IMR-90 (cell line): ENCODE measurements at regions not wholly inside any gene's neighbourhood (a gene's known extent, or its start where the extent isn't known, plus 50 kb on each side); places are given as distances from the start of the nearest gene placed in this dataset.
"Not testable (repeated sequence)": the region's sequence is repeated elsewhere in the genome, so short reads cannot be mapped to it uniquely, and the experiment has no call there.

Experiments used
- ATAC-seq: fragments of 200-7000 bp; cut with Tn5 transposase; 2 replicates; pipeline ENCODE4 v1.9.1; 2020; ENCODE audit warnings: low read depth, mild to moderate bottlenecking, moderate library complexity
- BruUV-seq: library from RNA; stranded (reverse); fragments of 400-500 nt; replicated peaks from 2 replicates; lab custom pipeline; 2021; lab: Mats Ljungman, UMichigan
- CTCF ChIA-PET: fragments of 300-600 bp; formaldehyde crosslinking; extraction: SDS; loops from one replicate; lab custom pipeline; 2021; ENCODE audit warnings: antibody characterized with exemption; lab: Yijun Ruan, JAX
- POLR2A ChIA-PET: fragments of 300-600 bp; sonication (Branson Sonifier 250); formaldehyde crosslinking; loops from one replicate; lab custom pipeline; 2022; ENCODE audit warnings: antibody characterized with exemption; ENCODE audit not compliant: unreplicated experiment; lab: Charles Lee
- DNase-seq: peaks from one replicate; pipeline ENCODE4 v3.0.0; 2013
- H2AFZ ChIP-seq: replicated peaks from 2 replicates; pipeline ENCODE3; 2013; ENCODE audit warnings: low read length, mild to moderate bottlenecking; ENCODE audit not compliant: poor library complexity
- H2AK5ac ChIP-seq: 2 replicates; pipeline ENCODE4 v1.6.1; 2013; ENCODE audit warnings: low read depth, low read length, inconsistent platforms
- H2AK9ac ChIP-seq: replicated peaks from 2 replicates; pipeline ENCODE3; 2013; ENCODE audit warnings: mild to moderate bottlenecking, low read depth, low read length, moderate library complexity; ENCODE audit not compliant: poor library complexity
- H2BK120ac ChIP-seq: 2 replicates; pipeline ENCODE4 v1.6.1; 2013; ENCODE audit warnings: low read depth, low read length, inconsistent platforms
- H2BK15ac ChIP-seq: 3 replicates; pipeline ENCODE4 v1.6.1; 2013; ENCODE audit warnings: low read depth, low read length, inconsistent platforms
- H2BK20ac ChIP-seq: 2 replicates; pipeline ENCODE4 v1.6.1; 2013; ENCODE audit warnings: low read depth, mild to moderate bottlenecking, inconsistent platforms, low read length, moderate library complexity
- H2BK5ac ChIP-seq: 2 replicates; pipeline ENCODE4 v1.6.1; 2013; ENCODE audit warnings: mild to moderate bottlenecking, low read depth, low read length, inconsistent platforms; ENCODE audit not compliant: poor library complexity, severe bottlenecking
- H3K14ac ChIP-seq: replicated peaks from 2 replicates; pipeline ENCODE4 v1.6.1; 2013; ENCODE audit warnings: low read depth, low read length, inconsistent platforms
- H3K18ac ChIP-seq: 2 replicates; pipeline ENCODE4 v1.6.1; 2013; ENCODE audit warnings: low read depth, low read length, control low read depth
- H3K23ac ChIP-seq: 2 replicates; pipeline ENCODE4 v1.6.1; 2013; ENCODE audit warnings: low read depth, low read length, inconsistent platforms
- H3K27ac ChIP-seq: 2 replicates; pipeline ENCODE4 v1.5.1; 2013; ENCODE audit warnings: mild to moderate bottlenecking, control low read depth, low read length; ENCODE audit not compliant: insufficient read depth
- H3K27me3 ChIP-seq: 2 replicates; pipeline ENCODE4 v1.6.1; 2013; ENCODE audit warnings: low read length; ENCODE audit not compliant: control insufficient read depth, insufficient read depth
- H3K36me3 ChIP-seq: 2 replicates; pipeline ENCODE4 v1.6.1; 2013; ENCODE audit warnings: low read length, mixed read lengths; ENCODE audit not compliant: control insufficient read depth, insufficient read depth
- H3K4ac ChIP-seq: 2 replicates; pipeline ENCODE4 v1.6.1; 2013; ENCODE audit warnings: low read depth, low read length, inconsistent platforms
- H3K4me1 ChIP-seq: 2 replicates; pipeline ENCODE4 v1.6.1; 2013; ENCODE audit warnings: low read length, mixed read lengths; ENCODE audit not compliant: control insufficient read depth, insufficient read depth
- H3K4me2 ChIP-seq: 2 replicates; pipeline ENCODE4 v1.6.1; 2013; ENCODE audit warnings: low read depth, mild to moderate bottlenecking, control low read depth, low read length, moderate library complexity
- H3K4me3 ChIP-seq: 2 replicates; pipeline ENCODE4 v1.5.1; 2013; ENCODE audit warnings: low read depth, mild to moderate bottlenecking, control low read depth, low read length, moderate library complexity; ENCODE audit not compliant: insufficient read depth
- H3K56ac ChIP-seq: 2 replicates; pipeline ENCODE4 v1.6.1; 2013; ENCODE audit warnings: low read length, inconsistent platforms; ENCODE audit not compliant: insufficient read depth; ENCODE audit errors: extremely low read depth
- H3K79me1 ChIP-seq, 2 experiments: 2 replicates each; pipeline ENCODE4 v1.6.1; 2013; ENCODE audit warnings: low read length in 2 of 2, inconsistent platforms in 1 of 2, low read depth in 1 of 2
- H3K9ac ChIP-seq: 2 replicates; pipeline ENCODE4 v1.6.1; 2013; ENCODE audit warnings: low read depth, low read length, control low read depth
- H3K9me1 ChIP-seq: 2 replicates; pipeline ENCODE4 v1.6.1; 2013; ENCODE audit warnings: low read length, inconsistent platforms; ENCODE audit not compliant: insufficient read depth
- H3K9me3 ChIP-seq: 2 replicates; pipeline ENCODE4 v1.6.1; 2013; ENCODE audit warnings: low read length; ENCODE audit not compliant: control insufficient read depth, insufficient read depth
- H4K20me1 ChIP-seq: 2 replicates; pipeline ENCODE4 v1.6.1; 2013; ENCODE audit warnings: low read length, inconsistent platforms; ENCODE audit not compliant: insufficient read depth
- H4K5ac ChIP-seq: 2 replicates; pipeline ENCODE4 v1.6.1; 2013; ENCODE audit warnings: mild to moderate bottlenecking, low read depth, low read length, control low read depth
- H4K8ac ChIP-seq, 2 experiments: 2 replicates each; pipeline ENCODE4 v1.6.1; 2013; ENCODE audit warnings: low read depth in 2 of 2, low read length in 2 of 2, control low read depth in 1 of 2, inconsistent platforms in 1 of 2
- H4K91ac ChIP-seq: 2 replicates; pipeline ENCODE4 v1.6.1; 2013; ENCODE audit warnings: low read depth, low read length, inconsistent platforms; ENCODE audit not compliant: insufficient read depth
- WGBS, 2 experiments: methylation state at CpG; one replicate each; pipeline versions ENCODE4 v1.1.5 to v1.1.7; 2013; ENCODE audit warnings: missing lambda C conversion rate in 2 of 2; ENCODE audit not compliant: insufficient read length in 1 of 2; ENCODE audit errors: extremely low coverage in 2 of 2; 5-methylcytosine and 5-hydroxymethylcytosine counted together
- dilution Hi-C: fragments of 300-500 bp; cut with HindIII; formaldehyde crosslinking; loops from one replicate; pipeline ENCODE4 v1.14.3; 2018; ENCODE audit warnings: low sequenced_read_pairs; ENCODE audit not compliant: unreplicated experiment
- in situ Hi-C: fragments of 300-500 bp; cut with MboI; formaldehyde crosslinking; loops from 3 replicates; pipeline ENCODE4 v1.14.3; 2019; ENCODE audit warnings: low sequenced_read_pairs, inconsistent platforms, mixed read lengths
- intact Hi-C: fragments of 100-400 bp; cut with micrococcal nuclease; formaldehyde crosslinking; loops from 2 replicates; pipeline ENCODE4 v1.10.0; 2022

- POLR2A ChIA-PET, H3K27me3 ChIP-seq, in situ Hi-C loops, H4K91ac ChIP-seq, CTCF ChIA-PET, H2BK5ac ChIP-seq, H2BK20ac ChIP-seq, DNase-seq, BruUV-seq, H2AK5ac ChIP-seq, H2BK15ac ChIP-seq, H2BK120ac ChIP-seq, dilution Hi-C loops, H3K27ac ChIP-seq, H3K9ac ChIP-seq, H3K36me3 ChIP-seq, H3K18ac ChIP-seq, H3K4me1 ChIP-seq, H3K4ac ChIP-seq, H4K20me1 ChIP-seq, H3K4me3 ChIP-seq, H2AK9ac ChIP-seq, H2AFZ ChIP-seq, H3K9me3 ChIP-seq, H3K4me2 ChIP-seq, intact Hi-C loops, H3K9me1 ChIP-seq, H3K56ac ChIP-seq, ATAC-seq, H4K5ac ChIP-seq, H3K79me1 ChIP-seq, H3K23ac ChIP-seq, H4K8ac ChIP-seq, H3K14ac ChIP-seq: not testable (repeated sequence)
- no CpG with 5 or more reads among the region's 5 CpGs for WGBS, 2 experiments
These were observed 170.1 kb downstream of the NRN1 start for GRCh38 chr6:5836597-5836996.
